GM19023 (cell line): ENCODE measurements at regions not wholly inside any gene's neighbourhood (a gene's known extent, or its start where the extent isn't known, plus 50 kb on each side); places are given as distances from the start of the nearest gene placed in this dataset.
"Not testable (repeated sequence)": the region's sequence is repeated elsewhere in the genome, so short reads cannot be mapped to it uniquely, and the experiment has no call there.

ENCODE experiments used
- ATAC-seq: cut with Tn5 transposase; IDR thresholded peaks from one replicate; pipeline ENCODE4 v1.9.1; 2021; ENCODE audit warnings: mild to moderate bottlenecking, moderate library complexity; ENCODE audit not compliant: unreplicated experiment

DNA sequence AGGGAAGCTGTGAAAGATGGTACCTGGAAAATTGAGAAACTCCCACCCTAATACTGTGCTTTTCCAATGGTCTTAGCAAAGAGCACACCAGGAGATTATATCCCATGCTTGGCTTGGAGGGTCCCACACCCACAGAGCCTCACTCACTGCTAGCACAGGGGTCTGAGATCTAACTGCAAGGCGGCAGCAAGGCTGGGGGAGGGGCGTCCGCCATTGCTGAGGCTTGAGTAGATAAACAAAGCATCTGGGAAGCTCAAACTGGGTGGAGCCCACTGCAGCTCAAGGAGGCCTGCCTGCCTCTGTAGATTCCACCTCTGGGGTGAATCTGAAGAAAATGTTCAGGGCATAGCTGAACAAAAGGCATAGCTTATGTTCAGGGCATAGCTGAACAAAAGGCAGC, 510.6 kb upstream of the LMO3 start:
- ATAC-seq, result not testable (repeated sequence)

DNA sequence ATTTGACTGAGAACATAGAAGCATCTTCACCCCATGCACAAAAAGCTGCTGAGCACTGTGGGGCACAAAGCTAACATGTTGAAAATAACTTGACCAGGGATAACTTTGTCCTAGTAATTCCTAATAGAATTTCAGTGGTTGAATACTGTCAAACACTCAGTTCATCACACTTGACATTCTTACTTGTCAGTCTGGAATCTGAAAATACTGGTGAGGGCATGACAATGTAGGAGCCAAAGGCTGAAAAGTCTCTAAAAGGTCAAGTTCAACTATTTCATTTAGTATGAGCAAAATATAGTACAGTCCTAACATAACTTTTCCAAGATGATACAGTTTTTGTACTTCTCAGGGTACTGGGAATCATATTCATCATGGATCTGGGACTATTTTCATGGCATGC, 504.4 kb upstream of the LMO3 start:
- ATAC-seq, result no peak

DNA sequence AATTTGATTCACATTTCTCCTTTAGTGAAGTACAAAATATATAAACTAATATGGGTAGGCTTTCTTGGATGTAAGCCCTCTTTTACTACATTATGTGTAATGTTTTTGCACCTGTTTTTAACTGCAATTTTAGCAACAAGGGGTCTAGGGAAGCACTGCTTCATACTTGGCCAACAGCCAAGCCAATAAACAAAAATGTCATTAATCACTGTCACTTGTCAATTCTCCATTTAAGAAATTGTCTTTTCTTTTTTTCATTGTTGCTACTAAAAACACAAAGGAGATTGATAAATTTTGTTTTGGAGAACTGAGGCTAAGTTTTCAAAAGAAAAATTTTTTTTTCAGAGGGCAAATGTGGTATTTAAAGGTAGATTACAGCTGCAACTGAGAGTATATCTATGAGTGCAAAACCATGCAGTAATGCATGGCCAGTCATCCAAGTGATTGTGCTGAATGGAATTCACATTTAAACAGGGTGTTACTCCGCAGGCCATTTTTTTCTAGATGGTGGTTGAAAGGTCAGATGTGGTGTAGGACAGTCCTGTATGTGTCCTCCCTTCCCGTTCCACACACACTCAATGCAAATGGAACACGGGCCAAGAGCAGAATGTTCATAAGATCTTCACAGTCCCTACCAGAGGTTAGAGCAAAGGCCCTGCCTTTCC, 503.0 kb upstream of the LMO3 start:
- no peak for ATAC-seq

DNA sequence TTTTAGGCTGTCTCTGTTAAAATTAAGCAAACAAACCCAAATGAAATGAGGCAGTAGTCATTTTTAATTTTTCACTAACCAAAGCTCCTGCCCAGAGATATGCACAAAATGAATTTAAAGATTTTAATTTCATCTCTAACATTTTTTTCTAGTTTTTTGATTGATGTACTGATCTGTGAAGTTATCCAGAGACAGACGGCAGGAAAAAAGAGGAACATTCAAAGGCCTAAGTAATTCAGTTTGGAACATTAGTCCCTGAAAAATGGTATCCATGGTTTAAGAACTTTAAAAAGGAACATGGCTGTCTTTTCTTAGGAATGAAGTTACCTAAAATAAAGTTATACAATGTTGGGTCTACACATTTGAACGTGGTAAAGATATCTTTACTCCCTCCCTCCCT, 498.8 kb upstream of the LMO3 start:
- ATAC-seq, result no peak

DNA sequence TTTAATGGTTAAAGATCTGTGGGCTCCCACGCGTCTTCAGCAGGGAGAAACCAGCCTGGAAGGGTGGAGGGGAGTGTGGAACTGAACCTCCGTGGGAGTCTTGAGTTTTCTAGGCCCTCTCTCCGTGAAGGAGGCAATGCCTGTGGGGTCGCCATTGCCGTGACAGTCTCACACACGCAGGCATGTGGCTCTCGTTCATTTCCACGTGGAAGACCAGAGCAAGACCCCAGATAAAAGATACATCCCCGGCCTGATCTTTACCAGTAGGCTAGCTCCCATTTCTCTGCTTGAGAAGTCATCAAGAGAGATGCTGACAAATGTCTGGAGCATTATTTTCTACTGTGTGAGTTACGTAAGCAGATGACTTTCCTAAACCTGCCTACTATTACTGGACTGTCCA, 491.7 kb upstream of the LMO3 start:
- ATAC-seq, result no peak

DNA sequence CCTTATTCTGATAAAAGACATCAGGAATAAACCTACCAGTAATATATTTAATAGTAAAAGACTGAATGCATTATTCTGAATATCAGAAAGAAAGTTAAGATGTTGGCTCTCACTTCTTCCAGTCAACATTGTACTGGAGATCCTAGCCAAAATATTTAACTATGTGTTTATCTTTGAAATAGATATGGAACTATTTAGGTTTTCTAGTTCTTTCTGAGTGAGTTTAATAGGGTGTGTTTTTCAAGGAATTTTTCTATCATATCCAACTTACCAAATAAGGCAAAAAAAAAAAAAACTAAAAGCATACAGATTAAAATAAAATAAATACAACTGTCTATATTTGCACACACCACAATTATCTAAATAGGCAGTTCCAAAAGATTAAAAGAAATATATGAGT, 478.9 kb upstream of the LMO3 start:
- ATAC-seq, result no peak

DNA sequence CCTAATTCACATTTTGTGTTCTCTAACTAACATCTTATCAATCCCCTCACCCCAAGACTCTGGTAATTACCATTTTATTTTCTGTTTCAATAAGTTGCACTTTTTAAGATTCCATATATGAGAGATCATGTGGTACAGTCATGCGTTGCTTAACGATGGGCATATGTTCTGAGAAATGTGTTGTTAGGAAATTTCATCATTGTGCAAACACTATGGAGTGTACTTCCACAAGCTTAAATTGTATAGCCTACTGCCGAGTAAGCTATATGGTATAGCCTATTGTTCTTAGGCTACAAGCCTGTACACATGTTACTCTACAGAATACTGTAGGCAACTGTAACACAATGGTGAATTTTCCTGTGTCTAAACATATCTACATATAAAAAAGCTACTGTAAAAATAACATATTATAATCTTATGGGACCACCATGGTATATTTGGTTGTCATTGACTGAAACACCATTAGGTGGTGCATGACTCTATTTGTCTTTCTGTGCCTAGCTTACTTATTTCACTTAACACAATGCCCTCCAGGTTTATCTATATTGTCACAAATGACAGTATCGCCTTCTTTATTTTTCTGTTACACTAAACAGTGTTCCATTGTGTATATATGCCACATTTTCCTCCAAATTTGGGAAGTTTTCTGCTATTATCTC, 473.4 kb upstream of the LMO3 start:
- ATAC-seq, result no peak

DNA sequence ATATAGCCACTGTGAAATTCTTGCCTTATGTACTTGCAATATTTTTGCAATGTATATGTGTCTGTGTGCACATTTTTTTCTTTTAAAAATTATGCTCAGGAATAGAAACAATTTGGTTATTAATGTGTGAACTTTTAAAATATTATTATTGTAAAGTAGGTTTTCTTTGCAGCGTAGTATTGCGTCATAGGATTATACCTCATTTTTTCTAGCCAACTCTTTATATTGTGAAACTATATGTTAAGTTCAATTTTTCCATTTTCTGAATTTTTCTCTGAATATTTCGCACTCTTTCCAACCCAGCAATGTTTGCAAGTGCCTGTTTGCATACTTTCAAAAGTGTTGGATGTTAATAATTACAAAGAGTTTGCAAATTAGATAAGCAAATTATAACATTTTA, 471.6 kb upstream of the LMO3 start:
- no peak for ATAC-seq

DNA sequence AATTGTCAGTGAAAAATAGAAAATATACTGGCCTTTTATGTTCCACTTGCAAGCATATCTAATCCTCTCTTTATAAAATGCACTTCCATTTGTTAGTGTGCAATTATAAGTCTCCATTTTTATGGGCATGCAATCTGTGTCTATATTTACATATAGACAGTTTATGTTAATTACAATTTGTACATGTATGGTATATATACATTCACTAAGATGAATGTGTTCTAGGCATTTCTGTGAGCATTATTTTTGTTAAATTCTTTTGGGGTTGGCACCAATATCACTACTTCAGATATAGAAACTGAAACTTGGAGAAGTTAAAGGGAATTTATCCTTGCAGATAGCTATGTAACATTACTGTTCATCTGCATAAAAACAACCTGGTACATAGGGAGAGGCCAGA, 470.8 kb upstream of the LMO3 start:
- no peak for ATAC-seq

DNA sequence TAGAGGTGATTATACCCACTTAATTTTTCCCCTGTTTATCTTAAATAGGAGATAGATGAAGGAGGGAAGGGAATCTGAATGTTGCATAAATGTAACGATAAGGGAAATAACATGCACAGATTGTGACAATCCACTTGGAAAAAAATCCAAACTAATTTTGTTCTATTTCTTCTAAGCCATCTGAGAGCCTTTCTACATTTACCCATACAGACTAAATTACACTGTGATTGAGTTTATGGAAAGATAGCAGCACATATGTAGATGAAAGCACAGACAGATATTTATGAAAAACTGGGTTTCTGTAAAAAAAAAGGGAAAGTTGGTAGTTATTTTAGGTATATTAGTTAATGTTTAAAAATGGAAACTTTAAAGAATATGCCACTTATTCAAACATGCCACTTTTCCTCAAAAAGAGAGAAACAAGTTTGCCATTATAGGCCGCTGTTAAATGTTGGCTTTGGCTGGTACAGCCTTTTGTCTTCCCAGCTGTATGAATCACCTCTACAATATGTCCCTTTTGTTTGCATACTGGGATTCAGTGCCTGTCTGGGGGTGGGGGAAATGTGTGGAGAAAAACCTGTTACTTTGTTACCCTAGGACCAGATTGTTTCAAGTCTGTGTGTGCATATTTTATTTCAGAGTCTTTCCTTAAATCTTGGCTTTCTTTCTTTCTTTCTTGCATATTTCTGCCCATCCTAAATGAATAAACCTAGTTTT, 470.2 kb upstream of the LMO3 start:
- ATAC-seq, result no peak

DNA sequence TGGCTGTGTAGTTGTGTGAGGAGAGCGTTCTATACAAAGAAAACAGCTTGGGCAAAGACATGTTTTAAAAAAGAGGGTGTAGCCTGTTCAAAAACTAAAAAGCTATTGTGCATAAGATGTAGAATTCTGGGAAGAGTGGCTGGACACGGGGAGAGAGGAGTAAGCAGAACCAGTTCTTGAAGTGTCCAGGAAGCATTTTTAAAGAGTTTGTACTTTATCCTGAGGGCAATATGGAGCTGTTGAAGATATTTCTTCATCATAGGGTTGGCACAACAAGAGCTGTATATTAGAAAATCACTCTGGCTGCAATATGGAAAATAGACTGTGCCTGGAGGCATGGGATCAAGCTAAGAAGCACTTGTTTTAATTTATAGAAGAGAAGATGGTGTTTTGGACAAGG, 458.9 kb upstream of the LMO3 start:
- ATAC-seq, result no peak

DNA sequence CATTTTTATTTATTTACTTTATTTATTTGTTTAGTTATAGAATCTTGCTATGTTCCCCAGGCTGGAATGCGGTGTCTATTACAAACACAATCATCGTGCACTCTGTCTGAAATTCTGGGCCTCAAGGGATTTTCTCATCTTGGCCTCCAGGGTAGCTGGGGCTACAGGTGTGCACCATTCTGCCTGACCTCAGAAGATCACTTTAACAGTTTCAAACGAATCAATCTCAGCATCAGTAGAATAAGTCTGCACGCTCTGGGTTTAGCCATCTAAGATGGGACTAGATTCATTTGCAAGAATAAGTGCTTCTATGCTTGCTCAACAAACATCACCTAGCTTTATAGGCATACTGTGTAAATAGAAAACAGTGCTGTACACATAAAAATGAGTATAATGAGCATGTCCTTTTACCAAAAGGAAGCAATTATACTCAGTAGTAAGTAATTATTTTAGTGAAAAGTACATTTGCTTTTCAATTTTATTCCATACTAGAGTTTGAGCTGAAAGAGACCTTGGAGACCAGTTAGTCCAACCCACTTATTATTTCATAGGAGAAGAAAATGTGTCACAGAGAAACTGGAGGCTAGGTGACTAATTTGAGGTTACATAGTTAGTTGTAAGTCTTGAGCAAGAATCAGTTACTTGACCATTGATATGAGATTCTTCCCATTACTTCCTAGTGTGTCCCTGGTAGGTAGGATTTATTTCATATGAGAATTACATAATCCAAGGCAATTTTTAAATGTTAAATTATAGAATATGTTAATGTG, 456.5 kb upstream of the LMO3 start:
- ATAC-seq, result no peak

DNA sequence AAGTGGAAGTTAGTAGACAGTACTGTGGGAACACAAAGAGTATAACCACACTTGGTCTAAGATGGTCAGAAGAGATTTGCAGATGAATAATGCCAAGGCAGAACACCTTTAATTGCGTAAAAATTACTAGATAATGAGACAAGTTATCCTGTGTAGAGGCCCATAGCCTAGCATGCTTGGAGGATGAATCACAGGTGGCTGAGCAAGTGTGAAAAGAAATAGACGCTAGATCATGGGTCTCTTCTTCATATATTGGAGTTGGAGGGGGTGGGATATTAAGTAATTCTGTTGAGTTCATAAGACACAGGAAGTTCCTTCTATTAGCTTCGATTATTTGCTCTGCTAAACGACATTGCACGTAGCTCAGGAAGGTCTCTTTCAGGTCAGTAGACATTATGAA, 454.3 kb upstream of the LMO3 start:
- ATAC-seq, result no peak

DNA sequence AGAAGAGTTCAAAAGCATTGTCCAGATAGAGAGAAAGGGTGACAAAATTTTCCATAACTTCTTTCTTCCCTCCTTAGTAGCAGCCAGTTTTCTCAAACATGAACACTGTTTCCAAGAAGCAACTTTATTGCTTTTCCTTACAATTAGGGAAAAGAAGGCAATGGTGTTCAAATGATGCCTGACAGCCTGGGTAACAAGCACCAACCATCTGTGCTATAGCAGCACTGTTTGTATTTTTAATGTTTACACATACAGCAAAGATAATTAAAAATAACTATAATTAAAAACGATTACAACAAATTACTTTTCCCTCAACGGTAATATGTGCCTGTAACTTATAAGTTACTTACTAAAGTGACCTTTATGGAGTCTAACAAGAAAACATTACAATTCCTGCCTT, 450.6 kb upstream of the LMO3 start:
- no peak for ATAC-seq

DNA sequence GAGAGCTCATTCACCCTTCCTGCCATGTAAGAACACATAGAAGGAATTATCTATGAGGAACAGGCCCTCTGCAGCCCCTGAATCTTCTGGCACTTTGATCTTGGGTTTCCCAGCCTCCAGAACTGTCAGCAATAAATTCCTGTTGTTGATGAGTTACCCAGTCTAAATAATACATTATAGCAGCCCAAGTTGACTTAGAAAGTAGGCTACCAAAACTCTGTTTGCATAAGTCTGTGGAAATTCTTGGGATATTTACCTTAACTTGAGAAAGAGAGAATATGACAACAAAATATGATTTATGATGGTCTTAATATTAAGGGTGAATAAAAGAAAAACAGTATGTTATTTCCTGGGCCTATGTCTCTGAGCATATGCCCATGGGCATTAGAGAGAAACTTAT, 433.0 kb upstream of the LMO3 start:
- no peak for ATAC-seq

DNA sequence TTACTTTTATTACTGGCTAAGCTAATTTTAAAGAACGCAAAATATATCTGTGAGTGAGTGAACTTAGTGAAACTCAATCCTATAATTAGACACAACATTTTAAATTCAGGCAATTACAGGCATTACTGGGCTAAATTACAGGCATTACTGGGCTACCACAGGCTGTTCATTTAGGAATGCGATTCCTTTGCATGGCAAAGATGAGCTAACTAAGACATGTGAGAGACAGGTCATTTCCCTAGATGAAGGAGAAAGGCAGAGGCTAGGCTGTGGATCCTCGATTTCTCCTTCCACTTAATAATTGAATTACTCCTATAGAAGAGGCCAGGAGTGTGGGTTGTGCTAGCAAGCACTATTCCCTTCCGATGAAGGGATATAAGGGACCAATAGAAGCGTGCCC, 429.4 kb upstream of the LMO3 start:
- ATAC-seq, result no peak

DNA sequence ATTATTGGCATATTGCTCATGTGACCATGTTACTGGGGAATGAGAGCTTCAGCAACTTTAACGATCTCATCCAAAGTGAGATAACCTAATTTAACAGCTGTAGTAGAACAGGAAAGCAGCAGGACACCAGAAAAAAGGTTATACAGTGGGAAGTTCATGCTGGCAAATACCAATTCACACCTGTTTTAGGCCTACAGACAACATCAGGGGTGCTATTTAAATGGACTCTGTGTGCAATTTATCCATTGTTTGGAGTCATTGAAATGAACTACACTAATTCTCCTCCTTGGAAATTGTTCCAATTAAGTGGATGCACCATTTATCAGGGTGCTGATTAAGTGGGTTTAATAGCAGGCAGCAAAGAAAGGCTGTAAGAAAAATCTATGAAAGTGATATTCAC, 424.4 kb upstream of the LMO3 start:
- ATAC-seq, result no peak

DNA sequence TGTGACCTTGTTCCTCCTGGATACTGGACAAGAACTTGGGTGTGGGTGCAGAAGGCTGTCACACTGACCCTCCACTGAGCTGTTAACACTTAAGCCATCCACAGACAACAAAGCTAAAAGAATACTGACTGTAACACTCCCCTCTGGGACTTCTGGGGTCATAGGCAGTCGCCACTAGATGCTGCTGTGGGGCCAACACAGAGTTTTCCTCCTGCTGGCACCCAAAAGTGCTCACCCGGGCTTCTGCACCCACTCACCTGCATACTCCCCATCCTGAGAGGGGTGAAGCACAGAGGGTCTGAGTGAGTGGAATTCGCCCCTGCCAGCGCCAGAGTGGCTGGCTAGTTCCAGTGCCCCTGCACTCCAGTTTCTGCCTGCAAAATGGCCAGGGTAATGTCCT, 422.4 kb upstream of the LMO3 start:
- no peak for ATAC-seq

DNA sequence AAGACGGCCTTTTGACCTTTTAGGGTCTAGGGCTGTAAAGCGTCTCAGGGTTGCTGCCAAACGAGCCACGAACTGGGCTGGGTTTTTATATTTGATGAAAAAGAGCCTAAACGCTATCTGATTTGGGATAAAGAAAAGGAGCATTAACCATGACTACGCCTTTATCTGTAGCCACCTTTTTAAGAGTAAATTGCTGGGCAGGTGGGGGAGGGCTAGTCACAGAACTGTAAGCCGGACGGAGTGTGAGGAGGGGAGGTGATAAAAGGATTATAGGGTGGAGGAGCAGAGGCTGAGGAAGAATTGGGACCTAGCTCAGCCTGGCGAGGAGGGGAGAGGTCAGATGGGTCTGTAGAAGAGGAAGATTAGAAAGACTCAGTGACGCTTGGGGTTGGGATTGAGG, 419.5 kb upstream of the LMO3 start:
- not testable (repeated sequence) for ATAC-seq

DNA sequence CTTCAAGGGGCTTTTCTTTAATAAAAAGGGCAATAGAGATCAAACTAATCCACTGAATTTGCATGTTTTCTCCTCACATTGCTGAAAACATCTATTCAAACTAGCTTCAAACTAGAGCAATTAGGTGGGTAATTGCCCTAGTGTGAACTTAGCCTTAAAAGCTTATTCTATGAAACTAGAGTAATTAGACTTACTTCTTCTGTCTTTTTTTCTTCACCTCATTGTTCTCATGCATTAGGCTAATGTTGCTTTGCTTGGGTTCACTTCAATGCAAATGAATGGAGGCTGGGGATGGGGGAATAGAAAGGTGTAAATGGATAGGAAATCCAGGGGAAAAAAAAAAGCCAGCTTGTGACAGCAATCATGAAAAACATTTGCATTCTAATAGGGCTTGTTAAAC, 414.8 kb upstream of the LMO3 start:
- no peak for ATAC-seq

DNA sequence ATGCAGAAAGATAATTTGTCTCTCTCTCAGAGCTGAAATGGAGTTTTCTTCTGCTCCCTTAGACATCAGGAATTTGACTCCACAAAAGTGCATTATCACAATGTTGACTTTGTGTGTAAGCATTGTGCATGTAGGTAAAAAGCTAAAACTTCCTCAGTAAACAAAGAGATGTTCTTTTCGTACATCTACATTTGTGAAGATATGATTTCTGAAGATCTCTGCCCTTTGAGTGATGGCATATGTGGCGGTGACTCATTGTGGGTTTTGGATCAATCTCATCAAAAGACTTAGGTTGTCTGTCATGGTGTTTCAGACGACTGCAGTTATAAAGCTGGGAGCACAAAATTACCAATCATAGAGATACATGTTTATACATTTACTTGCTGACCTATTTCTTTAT, 411.4 kb upstream of the LMO3 start:
- no peak for ATAC-seq
